Endothelial cell of umbilical vein (primary cell): ENCODE measurements at regions not wholly inside any gene's neighbourhood (a gene's known extent, or its start where the extent isn't known, plus 50 kb on each side); places are given as distances from the start of the nearest gene placed in this dataset.

Source experiments
- BruUV-seq: library from RNA; stranded (reverse); fragments of 400-500 nt; replicated peaks from 2 replicates; lab custom pipeline; 2021; lab: Mats Ljungman, UMichigan
- CTCF ChIA-PET: fragments of 300-600, 350-600 bp; sonication (Branson Sonifier 250); formaldehyde crosslinking; loops from one replicate; lab custom pipeline; 2021; ENCODE audit warnings: antibody characterized with exemption, inconsistent platforms; lab: Charles Lee
- POLR2A ChIA-PET: fragments of 300-600, 350-600 bp; sonication (Branson Sonifier 250); formaldehyde crosslinking; loops from one replicate; lab custom pipeline; 2021; ENCODE audit warnings: antibody characterized with exemption, inconsistent platforms; lab: Charles Lee
- DNase-seq: peaks from one replicate; pipeline ENCODE4 v3.0.0-alpha.2; 2011; ENCODE audit warnings: low read depth, low spot score
- FAIRE-seq: peaks from 2 replicates; lab custom pipeline; 2011; peaks lifted over from hg19 to GRCh38; lab: Jason Lieb, UNC
- H2AFZ ChIP-seq: 2 replicates; pipeline ENCODE4 v1.6.0; 2012; ENCODE audit warnings: low read depth, low read length, control low read depth, inconsistent platforms
- H3K27ac ChIP-seq: 2 replicates; pipeline ENCODE4 v1.5.1; 2011; ENCODE audit warnings: low read depth, mild to moderate bottlenecking, control low read depth, low read length, moderate library complexity; ENCODE audit not compliant: insufficient read depth
- H3K27me3 ChIP-seq, 2 experiments: 2 replicates each; pipeline versions ENCODE4 v1.6.0 to v1.6.1; 2011; ENCODE audit warnings: low read length in 2 of 2, mixed read lengths in 1 of 2; ENCODE audit not compliant: control insufficient read depth in 2 of 2, insufficient read depth in 2 of 2
- H3K36me3 ChIP-seq, 2 experiments: 2 replicates in 1 of 2; 3 replicates in 1 of 2; pipeline ENCODE4 v1.5.1; 2011; ENCODE audit warnings: low read length in 2 of 2, mild to moderate bottlenecking in 1 of 2, moderate library complexity in 1 of 2; ENCODE audit not compliant: control insufficient read depth in 2 of 2, insufficient read depth in 2 of 2; ENCODE audit errors: extremely low read depth in 1 of 2
- H3K4me1 ChIP-seq: 3 replicates; pipeline ENCODE4 v1.5.1; 2011; ENCODE audit warnings: mild to moderate bottlenecking, low read length; ENCODE audit not compliant: control insufficient read depth, insufficient read depth; ENCODE audit errors: extremely low read depth
- H3K4me2 ChIP-seq: 2 replicates; pipeline ENCODE4 v1.6.1; 2011; ENCODE audit warnings: low read length, control low read depth, mixed read lengths; ENCODE audit not compliant: insufficient read depth
- H3K4me3 ChIP-seq, 3 experiments: fragments of 200-600 bp in 1 of 3; sonication (generic), shearing (Covaris generic) in 1 of 3; replicated peaks in 1 of 3; 2 replicates each; pipeline ENCODE4 v1.5.1; 2011 to 2016; ENCODE audit warnings: control low read depth in 3 of 3, low read length in 3 of 3, mild to moderate bottlenecking in 2 of 3, inconsistent platforms in 1 of 3, low read depth in 1 of 3, moderate library complexity in 1 of 3; ENCODE audit not compliant: insufficient read depth in 1 of 3
- H3K79me2 ChIP-seq: 2 replicates; pipeline ENCODE4 v1.6.0; 2012; ENCODE audit warnings: low read length, inconsistent platforms; ENCODE audit not compliant: control insufficient read depth, insufficient read depth
- H3K9ac ChIP-seq: replicated peaks from 2 replicates; pipeline ENCODE3; 2011; ENCODE audit warnings: low read length, control low read depth; ENCODE audit not compliant: insufficient read depth; ENCODE audit errors: extremely low read depth
- H3K9me1 ChIP-seq: replicated peaks from 3 replicates; pipeline ENCODE4 v1.6.0; 2011; ENCODE audit warnings: mild to moderate bottlenecking, low read length; ENCODE audit not compliant: control insufficient read depth, insufficient read depth; ENCODE audit errors: extremely low read depth
- H3K9me3 ChIP-seq: replicated peaks from 2 replicates; pipeline ENCODE4 v1.5.1; 2012; ENCODE audit warnings: low read length, inconsistent platforms; ENCODE audit not compliant: control insufficient read depth, insufficient read depth
- H4K20me1 ChIP-seq: replicated peaks from 2 replicates; pipeline ENCODE3; 2011; ENCODE audit warnings: mild to moderate bottlenecking, low read length; ENCODE audit not compliant: control insufficient read depth, insufficient read depth; ENCODE audit errors: extremely low read depth
- EZH2 ChIP-seq: IDR thresholded peaks from 2 replicates; pipeline ENCODE4 v1.6.1; 2012; ENCODE audit warnings: borderline replicate concordance, low read depth, mild to moderate bottlenecking, moderate library complexity, low read length, inconsistent platforms; ENCODE audit not compliant: severe bottlenecking
- FOS ChIP-seq: IDR thresholded peaks from 2 replicates; pipeline ENCODE4 v1.6.1; 2011; ENCODE audit warnings: mild to moderate bottlenecking, low read length, moderate library complexity, borderline replicate concordance; ENCODE audit not compliant: insufficient read depth
- GATA2 ChIP-seq: IDR thresholded peaks from 2 replicates; pipeline ENCODE4 v1.7.0; 2011; ENCODE audit warnings: low read depth, mild to moderate bottlenecking, moderate library complexity, mixed read lengths, low read length; ENCODE audit not compliant: insufficient read length, insufficient read depth
- JUN ChIP-seq: IDR thresholded peaks from 2 replicates; pipeline ENCODE4 v1.6.1; 2011; ENCODE audit warnings: borderline replicate concordance, low read depth; ENCODE audit not compliant: insufficient read length, insufficient read depth
- MYC ChIP-seq: IDR thresholded peaks from one replicate; pipeline ENCODE4 v1.6.1; 2011; ENCODE audit warnings: mild to moderate bottlenecking, low read depth, low read length
- POLR2A ChIP-seq: IDR thresholded peaks from 2 replicates; pipeline ENCODE4 v1.6.1; 2012; ENCODE audit warnings: low read depth, mild to moderate bottlenecking, control low read depth, low read length
- POLR2AphosphoS5 ChIP-seq: IDR thresholded peaks from 2 replicates; pipeline ENCODE4 v1.6.1; 2012; ENCODE audit warnings: low read depth, mild to moderate bottlenecking, control low read depth, low read length, moderate library complexity; ENCODE audit not compliant: insufficient read depth
- dilution Hi-C: fragments of 300-500 bp; cut with MboI; formaldehyde crosslinking; loops from one replicate; pipeline ENCODE4 v1.15.0; 2019; ENCODE audit warnings: low sequenced_read_pairs; ENCODE audit not compliant: extremely low pct_ligation_motif_present
- intact Hi-C: fragments of 100-400 bp; cut with micrococcal nuclease; formaldehyde crosslinking; loops from one replicate; pipeline ENCODE4 v1.10.0; 2022
- TF ChIP-seq, protein P1 (sequence below): IDR thresholded peaks from 2 replicates; pipeline ENCODE4 v1.6.1; 2011; ENCODE audit not compliant: insufficient read depth, insufficient read length
- TF ChIP-seq, protein P2 (sequence below), 2 donors: IDR thresholded peaks; 1 replicate in 1 of 2; 2 replicates in 1 of 2; pipeline ENCODE4 v1.5.1; 2011; ENCODE audit warnings: low read length in 2 of 2, mild to moderate bottlenecking in 2 of 2, moderate library complexity in 2 of 2, control low read depth in 1 of 2, inconsistent platforms in 1 of 2, low read depth in 1 of 2; ENCODE audit not compliant: insufficient read depth in 1 of 2; ENCODE audit errors: extremely low read depth in 1 of 2

DNA sequence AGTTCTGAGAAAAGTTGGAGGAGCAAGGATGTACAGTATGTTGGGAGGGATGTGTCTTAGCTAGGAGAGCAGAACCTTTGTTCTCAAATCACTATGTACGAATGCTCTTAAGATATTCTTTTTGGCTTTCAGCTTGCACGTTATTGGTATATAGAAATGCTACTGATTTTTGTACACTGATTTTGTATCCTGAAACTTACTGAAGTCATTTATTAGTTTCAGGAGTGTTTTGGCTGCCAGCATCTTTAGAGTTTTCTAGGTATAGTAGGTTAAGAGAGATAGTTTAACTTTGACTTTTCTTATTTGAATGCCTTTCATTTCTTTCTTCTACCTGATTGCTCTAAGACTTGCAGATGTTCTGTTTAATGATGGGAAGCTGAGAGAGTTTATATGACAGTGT, 442.8 kb upstream of the FBXO33 start:
- H3K4me1 ChIP-seq, result no peaks in the 10 kb centered on the region

More for the DNA sequence above, 442.8 kb upstream of the FBXO33 start:
- no peaks in the 10 kb centered on the region for H4K20me1 ChIP-seq
- no peak overlapping the region for H2AFZ ChIP-seq
- POLR2A ChIA-PET, result no interaction called here
- dilution Hi-C loops, result no loop called here
- no peak for DNase-seq
- intact Hi-C loops, result no loop called here
- no TSS peak for BruUV-seq
- H3K79me2 ChIP-seq, result no peaks in the 10 kb centered on the region
- CTCF ChIA-PET, result no interaction called here
- no peak overlapping the region for H3K9ac ChIP-seq
- no peak overlapping the region for H3K4me2 ChIP-seq
- no peak overlapping the region for H3K4me3 ChIP-seq
- H3K27me3 ChIP-seq, result no peaks in the 10 kb centered on the region
- H3K9me3 ChIP-seq, result peaks cover 8% of the 10 kb centered on the region
- no peak for TF ChIP-seq EZH2
- TF ChIP-seq JUN, result no peak
- no peak for TF ChIP-seq GATA2
- no peak for TF ChIP-seq FOS
- no peak for TF ChIP-seq MYC
- TF ChIP-seq POLR2A, result no peak
- no peak for TF ChIP-seq POLR2AphosphoS5
- TF ChIP-seq, protein P1, sequence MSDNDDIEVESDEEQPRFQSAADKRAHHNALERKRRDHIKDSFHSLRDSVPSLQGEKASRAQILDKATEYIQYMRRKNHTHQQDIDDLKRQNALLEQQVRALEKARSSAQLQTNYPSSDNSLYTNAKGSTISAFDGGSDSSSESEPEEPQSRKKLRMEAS, result no peak
- TF ChIP-seq, protein P2, sequence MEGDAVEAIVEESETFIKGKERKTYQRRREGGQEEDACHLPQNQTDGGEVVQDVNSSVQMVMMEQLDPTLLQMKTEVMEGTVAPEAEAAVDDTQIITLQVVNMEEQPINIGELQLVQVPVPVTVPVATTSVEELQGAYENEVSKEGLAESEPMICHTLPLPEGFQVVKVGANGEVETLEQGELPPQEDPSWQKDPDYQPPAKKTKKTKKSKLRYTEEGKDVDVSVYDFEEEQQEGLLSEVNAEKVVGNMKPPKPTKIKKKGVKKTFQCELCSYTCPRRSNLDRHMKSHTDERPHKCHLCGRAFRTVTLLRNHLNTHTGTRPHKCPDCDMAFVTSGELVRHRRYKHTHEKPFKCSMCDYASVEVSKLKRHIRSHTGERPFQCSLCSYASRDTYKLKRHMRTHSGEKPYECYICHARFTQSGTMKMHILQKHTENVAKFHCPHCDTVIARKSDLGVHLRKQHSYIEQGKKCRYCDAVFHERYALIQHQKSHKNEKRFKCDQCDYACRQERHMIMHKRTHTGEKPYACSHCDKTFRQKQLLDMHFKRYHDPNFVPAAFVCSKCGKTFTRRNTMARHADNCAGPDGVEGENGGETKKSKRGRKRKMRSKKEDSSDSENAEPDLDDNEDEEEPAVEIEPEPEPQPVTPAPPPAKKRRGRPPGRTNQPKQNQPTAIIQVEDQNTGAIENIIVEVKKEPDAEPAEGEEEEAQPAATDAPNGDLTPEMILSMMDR (IDR thresholded peaks at IDR 0.05; ENCODE audit: extremely low read depth in 1 of 2, insufficient read depth in 1 of 2, low read depth in 1 of 2, low read length in 2 of 2), result no peak
- H3K9me1 ChIP-seq, result no peaks in the 10 kb centered on the region
- H3K27ac ChIP-seq, result no peak overlapping the region
- H3K36me3 ChIP-seq, result no peaks in the 10 kb centered on the region
- no peak for FAIRE-seq
